Tibial artery (tissue), 4 donors: ENCODE measurements at regions not wholly inside any gene's neighbourhood (a gene's known extent, or its start where the extent isn't known, plus 50 kb on each side); places are given as distances from the start of the nearest gene placed in this dataset.

Experiments used
- DNase-seq, 2 donors: peaks; one replicate each; pipeline ENCODE4 v3.0.0-alpha.2; 2019
- H3K27ac ChIP-seq, 2 donors: fragments of 200-600 bp; sonication (generic) in 1 of 2; 1 replicate in 1 of 2; 2 replicates in 1 of 2; pipeline ENCODE4 v1.5.1; 2018 to 2019; ENCODE audit warnings: mild to moderate bottlenecking in 1 of 2
- H3K27me3 ChIP-seq, 2 donors: fragments of 200-600 bp; sonication (generic) in 1 of 2; one replicate each; pipeline versions ENCODE4 v1.5.1 to v1.6.0; 2016 to 2019
- H3K36me3 ChIP-seq, 3 donors: fragments of 200-600 bp; sonication (generic) in 2 of 3; one replicate each; pipeline ENCODE4 v1.5.1; 2016 to 2019; ENCODE audit warnings: mild to moderate bottlenecking in 2 of 3
- H3K4me1 ChIP-seq, 4 donors: fragments of 200-600 bp; sonication (generic) in 2 of 4; 1 replicate in 3 of 4; 2 replicates in 1 of 4; pipeline ENCODE4 v1.5.1; 2016 to 2019
- H3K4me3 ChIP-seq, 2 donors: fragments of 200-600 bp; sonication (generic) in 1 of 2; 1 replicate in 1 of 2; 2 replicates in 1 of 2; pipeline ENCODE4 v1.5.1; 2018 to 2019; ENCODE audit warnings: mild to moderate bottlenecking in 2 of 2
- H3K9me3 ChIP-seq, 3 donors: fragments of 200-600 bp; sonication (generic) in 1 of 3; one replicate each; pipeline ENCODE4 v1.5.1; 2016 to 2019
- intact Hi-C: fragments of 100-400 bp; cut with DNase I; formaldehyde crosslinking; loops from one replicate; pipeline ENCODE4 v1.15.0; 2023; ENCODE audit warnings: low total_unique reads
- TF ChIP-seq, protein P1 (sequence below), 2 experiments: fragments of 200-600 bp in 1 of 2; fragments of 450-650 bp in 1 of 2; IDR thresholded peaks; one replicate each; pipeline ENCODE4 v1.5.1; 2017 to 2019; ENCODE audit warnings: antibody characterized with exemption in 2 of 2, mild to moderate bottlenecking in 1 of 2, moderate library complexity in 1 of 2

DNA sequence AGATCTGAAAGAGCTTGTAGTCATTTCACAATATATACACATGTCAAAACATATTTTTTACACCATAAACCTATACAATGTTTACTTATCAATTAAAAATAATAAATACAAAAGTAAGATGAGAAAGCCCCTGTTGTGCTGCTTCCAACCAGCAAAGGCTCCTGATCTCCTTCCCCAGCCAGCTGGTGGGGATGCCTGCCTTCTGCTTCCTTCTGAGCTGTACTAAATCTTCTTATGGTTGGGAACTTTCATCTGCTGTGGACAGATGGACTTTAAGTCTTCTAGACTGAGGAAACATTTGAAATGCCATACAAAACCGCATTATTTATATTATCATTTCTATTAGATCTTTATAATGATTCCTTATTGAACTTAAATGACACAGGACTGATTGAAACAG lies 745.3 kb upstream of the CHD1 start:
- intact Hi-C loops, result no loop called here
- H3K36me3 ChIP-seq, result no peaks in the 10 kb centered on the region

DNA sequence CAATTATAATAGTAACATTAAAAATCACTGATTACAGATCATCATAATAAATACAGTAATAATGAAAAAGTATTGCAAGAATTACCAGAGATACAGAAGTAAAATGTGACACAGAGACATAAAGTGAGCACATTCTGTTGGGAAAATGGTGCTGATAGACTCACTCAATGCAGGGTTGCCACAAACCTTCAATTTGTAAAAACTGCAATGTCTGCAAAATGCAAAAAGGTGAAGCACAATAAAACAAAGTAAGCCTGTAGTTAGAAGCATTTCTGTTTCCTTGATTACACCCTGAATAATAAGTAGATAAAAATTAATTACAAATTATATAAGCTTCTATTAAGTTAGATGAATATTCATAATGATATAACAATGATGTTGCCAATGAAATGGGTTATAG lies 736.2 kb upstream of the CHD1 start:
- Histone ChIP-seq H3K4me3 (no peak overlapping the region), H3K9me3 (no peaks in the 10 kb centered on the region), H3K27ac (no peak overlapping the region), H3K4me1 (no peaks in the 10 kb centered on the region), H3K27me3 (no peaks in the 10 kb centered on the region), H3K36me3 (no peaks in the 10 kb centered on the region)
- TF ChIP-seq, protein P1, sequence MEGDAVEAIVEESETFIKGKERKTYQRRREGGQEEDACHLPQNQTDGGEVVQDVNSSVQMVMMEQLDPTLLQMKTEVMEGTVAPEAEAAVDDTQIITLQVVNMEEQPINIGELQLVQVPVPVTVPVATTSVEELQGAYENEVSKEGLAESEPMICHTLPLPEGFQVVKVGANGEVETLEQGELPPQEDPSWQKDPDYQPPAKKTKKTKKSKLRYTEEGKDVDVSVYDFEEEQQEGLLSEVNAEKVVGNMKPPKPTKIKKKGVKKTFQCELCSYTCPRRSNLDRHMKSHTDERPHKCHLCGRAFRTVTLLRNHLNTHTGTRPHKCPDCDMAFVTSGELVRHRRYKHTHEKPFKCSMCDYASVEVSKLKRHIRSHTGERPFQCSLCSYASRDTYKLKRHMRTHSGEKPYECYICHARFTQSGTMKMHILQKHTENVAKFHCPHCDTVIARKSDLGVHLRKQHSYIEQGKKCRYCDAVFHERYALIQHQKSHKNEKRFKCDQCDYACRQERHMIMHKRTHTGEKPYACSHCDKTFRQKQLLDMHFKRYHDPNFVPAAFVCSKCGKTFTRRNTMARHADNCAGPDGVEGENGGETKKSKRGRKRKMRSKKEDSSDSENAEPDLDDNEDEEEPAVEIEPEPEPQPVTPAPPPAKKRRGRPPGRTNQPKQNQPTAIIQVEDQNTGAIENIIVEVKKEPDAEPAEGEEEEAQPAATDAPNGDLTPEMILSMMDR (IDR thresholded peaks at IDR 0.05), result no peak
- DNase-seq, result no peak
- intact Hi-C loops, result no loop called here

More for the DNA sequence above, 745.3 kb upstream of the CHD1 start:
- no peak overlapping the region for H3K4me3 ChIP-seq
- no peak for DNase-seq
- no peaks in the 10 kb centered on the region for H3K4me1 ChIP-seq
- H3K9me3 ChIP-seq, result no peaks in the 10 kb centered on the region
- TF ChIP-seq, protein P1 (IDR thresholded peaks at IDR 0.05), result no peak
- no peak overlapping the region for H3K27ac ChIP-seq
- no peaks in the 10 kb centered on the region for H3K27me3 ChIP-seq

DNA sequence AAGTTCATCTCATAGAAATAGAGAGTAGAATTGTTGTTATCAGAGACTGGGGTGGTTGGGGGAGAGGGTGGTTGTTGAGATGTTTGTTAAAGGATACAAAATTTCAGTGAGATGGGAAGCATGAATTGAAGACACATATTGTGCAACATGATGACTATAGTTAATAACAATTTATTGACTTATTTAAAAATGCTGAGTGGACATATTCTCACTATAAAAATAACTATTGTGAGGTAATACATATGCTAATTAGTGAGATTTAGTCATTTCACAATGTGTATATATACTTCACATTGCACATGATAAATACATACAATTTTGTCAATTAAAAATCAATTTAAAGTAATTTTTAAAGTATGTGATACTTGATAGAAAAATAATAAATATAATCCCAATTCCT lies 722.5 kb upstream of the CHD1 start:
- no peaks in the 10 kb centered on the region for H3K36me3 ChIP-seq
- H3K4me1 ChIP-seq, result no peaks in the 10 kb centered on the region
- no peak overlapping the region for H3K27ac ChIP-seq
- intact Hi-C loops, result no loop called here
- no peaks in the 10 kb centered on the region for H3K9me3 ChIP-seq
- TF ChIP-seq, protein P1 (IDR thresholded peaks at IDR 0.05), result no peak
- H3K27me3 ChIP-seq, result no peaks in the 10 kb centered on the region
- no peak for DNase-seq
- H3K4me3 ChIP-seq, result no peak overlapping the region

DNA sequence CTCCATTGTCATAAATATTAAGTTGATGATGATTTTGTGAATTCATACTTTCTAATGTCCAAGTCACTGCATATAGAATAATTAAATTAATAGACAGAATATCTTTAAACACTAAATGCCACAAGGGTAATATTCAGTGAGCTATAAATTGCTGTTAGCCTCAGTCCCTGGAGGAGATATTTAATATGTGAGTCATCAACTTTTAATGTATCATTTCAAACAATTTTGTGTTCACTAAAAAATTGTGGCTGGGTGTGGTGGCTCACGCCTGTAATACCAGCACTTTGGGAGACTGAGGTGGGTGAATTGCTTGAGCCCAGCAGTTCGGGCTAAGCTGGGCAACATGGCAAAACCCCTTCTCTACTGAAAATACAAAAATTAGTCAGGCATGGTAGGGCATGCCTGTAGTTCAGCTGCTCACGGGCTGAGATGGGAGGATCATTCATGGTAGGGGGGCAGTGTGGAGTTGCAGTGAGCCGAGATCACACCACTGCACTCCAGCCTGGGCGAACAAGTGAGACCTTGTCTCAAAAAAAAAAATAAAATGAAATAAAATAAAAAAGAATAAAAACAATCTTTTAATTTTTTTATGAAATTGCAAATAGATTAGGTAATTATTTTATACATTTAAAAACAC lies 717.3 kb upstream of the CHD1 start:
- Histone ChIP-seq H3K36me3 (no peaks in the 10 kb centered on the region), H3K9me3 (no peaks in the 10 kb centered on the region), H3K4me1 (no peaks in the 10 kb centered on the region), H3K27me3 (no peaks in the 10 kb centered on the region), H3K27ac (no peak overlapping the region), H3K4me3 (no peak overlapping the region)
- TF ChIP-seq, protein P1 (IDR thresholded peaks at IDR 0.05), result no peak
- DNase-seq, result no peak
- intact Hi-C loops, result no loop called here

DNA sequence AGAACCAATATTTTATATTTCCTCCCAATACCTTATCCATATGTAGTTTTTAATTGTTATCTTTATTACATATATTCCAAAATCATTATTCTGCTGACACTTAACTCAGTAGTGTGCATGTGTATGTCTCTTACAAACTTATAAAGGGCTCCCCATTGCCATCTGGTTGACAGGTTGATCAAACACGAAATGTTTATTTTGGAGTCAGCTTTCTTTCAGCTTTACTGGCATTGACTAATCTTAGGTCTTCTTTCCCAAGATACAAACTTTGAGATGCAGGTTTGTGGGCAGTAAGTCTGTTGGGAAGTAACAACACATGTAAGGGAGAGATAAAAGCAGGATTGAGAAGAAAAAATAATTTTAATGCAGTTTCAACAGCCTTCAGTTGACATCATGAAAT lies 716.0 kb upstream of the CHD1 start:
- no peaks in the 10 kb centered on the region for H3K36me3 ChIP-seq
- TF ChIP-seq, protein P1 (IDR thresholded peaks at IDR 0.05), result no peak
- intact Hi-C loops, result no loop called here
- no peak overlapping the region for H3K4me3 ChIP-seq
- H3K4me1 ChIP-seq, result no peaks in the 10 kb centered on the region
- no peaks in the 10 kb centered on the region for H3K27me3 ChIP-seq
- H3K9me3 ChIP-seq, result no peaks in the 10 kb centered on the region
- H3K27ac ChIP-seq, result no peak overlapping the region
- no peak for DNase-seq

DNA sequence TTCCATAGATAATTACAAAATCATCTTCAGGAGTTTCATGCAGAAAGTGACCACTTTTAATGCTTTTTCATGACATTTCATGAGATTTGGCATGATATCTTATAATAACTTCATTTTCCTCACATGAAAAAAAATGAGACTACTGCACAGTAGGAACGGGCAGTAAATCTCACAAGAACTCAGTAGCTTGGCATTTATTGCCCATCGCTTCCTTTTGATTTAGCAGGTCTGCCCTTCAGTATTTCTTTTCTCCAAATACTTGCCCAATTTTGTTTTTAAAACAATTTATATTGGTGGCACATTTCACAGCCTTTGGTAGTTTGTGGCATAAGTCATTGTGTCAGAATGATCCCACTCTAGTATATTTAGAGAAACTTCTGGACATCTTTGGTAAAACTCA lies 711.8 kb upstream of the CHD1 start:
- intact Hi-C loops, result no loop called here
- Histone ChIP-seq H3K36me3 (no peaks in the 10 kb centered on the region), H3K4me1 (no peaks in the 10 kb centered on the region), H3K27ac (no peak overlapping the region), H3K27me3 (no peaks in the 10 kb centered on the region), H3K4me3 (no peak overlapping the region), H3K9me3 (no peaks in the 10 kb centered on the region)
- TF ChIP-seq, protein P1 (IDR thresholded peaks at IDR 0.05), result no peak
- no peak for DNase-seq
